ENCODE measurements at regions not wholly inside any gene's neighbourhood (a gene's known extent, or its start where the extent isn't known, plus 50 kb on each side); places are given as distances from the start of the nearest gene placed in this dataset.

GRCh38 chr14:30177781-30178180, 250.1 kb upstream of the PRKD1 start:
- Histone ChIP-seq H3K4me3 (no peak overlapping the region), H3K79me2 (ENCODE audit: control insufficient read depth, insufficient read depth, low read length) (no peaks in the 10 kb centered on the region), H4K20me1 (ENCODE audit: control insufficient read depth, insufficient read depth) (no peaks in the 10 kb centered on the region), H3K27ac (ENCODE audit: control insufficient read depth, insufficient read depth) (no peak overlapping the region), H3K9ac (ENCODE audit: control insufficient read depth, insufficient read depth, low read length) (no peak overlapping the region), H2AFZ (ENCODE audit: control insufficient read depth, low read depth, low read length) (no peak overlapping the region), H3K9me3 (replicated peaks; ENCODE audit: control insufficient read depth, insufficient read depth, low read length) (no peaks in the 10 kb centered on the region), H3K27me3 (replicated peaks in 1 of 2; ENCODE audit: control insufficient read depth in 2 of 2, insufficient read depth in 2 of 2, low read length in 1 of 2) (no peaks in the 10 kb centered on the region), H3K4me2 (ENCODE audit: control insufficient read depth, insufficient read depth) (no peak overlapping the region), H3K36me3 (ENCODE audit: control insufficient read depth in 2 of 2, insufficient read depth in 2 of 2, low read length in 1 of 2) (no peaks in the 10 kb centered on the region), H3K4me1 (ENCODE audit: control insufficient read depth, insufficient read depth, low read length) (no peaks in the 10 kb centered on the region)
- ChIA-PET POLR2A (no interaction called here), CTCF (no interaction called here), SMC1A (ENCODE audit: uncharacterized antibody, unreplicated experiment) (no interaction called here), RAD21 (ENCODE audit: unreplicated experiment) (no interaction called here)
- intact Hi-C loops (cut with micrococcal nuclease; ENCODE audit: unreplicated experiment), result no loop called here
- DNase-seq (ENCODE audit: low read depth, low spot score) (no peak), ATAC-seq (no peak), FAIRE-seq (no peak)
- TF ChIP-seq STAT3 (IDR thresholded peaks at IDR 0.05; ENCODE audit: low read depth, low read length) (no peak), MYC (IDR thresholded peaks at IDR 0.05; ENCODE audit: insufficient read depth, insufficient read length, insufficient replicate concordance, low read length, severe bottlenecking) (no peak), CEBPB (IDR thresholded peaks at IDR 0.05; ENCODE audit: borderline replicate concordance in 1 of 2, low read depth in 2 of 2, low read length in 2 of 2) (no peak), RELA (IDR thresholded peaks at IDR 0.05; ENCODE audit: borderline replicate concordance, partially characterized antibody) (no peak), MXI1 (IDR thresholded peaks at IDR 0.05; ENCODE audit: low read depth, low read length) (no peak), CEBPZ (IDR thresholded peaks at IDR 0.05; ENCODE audit: low read depth, low read length) (no peak), ZSCAN29 (IDR thresholded peaks at IDR 0.05) (no peak), CHD1 (IDR thresholded peaks at IDR 0.05; ENCODE audit: low read depth, low read length) (no peak), MAX (IDR thresholded peaks at IDR 0.05; ENCODE audit: low read depth, low read length) (no peak), BCL3 (IDR thresholded peaks at IDR 0.05; ENCODE audit: borderline replicate concordance, insufficient read depth, low read depth, low read length, poor library complexity, severe bottlenecking) (no peak), FOXM1 (IDR thresholded peaks at IDR 0.05; ENCODE audit: low read depth, low read length) (no peak), NR2F1 (conservative IDR thresholded peaks at IDR 0.05) (no peak), STAT1 (conservative IDR thresholded peaks at IDR 0.05) (no peak)
- no TSS peak for BruUV-seq (replicated peaks)
- WGBS (ENCODE audit: insufficient coverage, insufficient replicate concordance, low lambda C conversion rate, missing lambda C conversion rate), result 48% methylated on average over 1 of the region's 1 CpG
- in situ Hi-C loops (cut with MboI), result no loop called here

Data from GM12878 (cell line).